NCI-H2227 (cell line): ENCODE measurements at regions not wholly inside any gene's neighbourhood (a gene's known extent, or its start where the extent isn't known, plus 50 kb on each side); places are given as distances from the start of the nearest gene placed in this dataset.
A peak's percentile ranks its signal among the peaks of the same experiment; 100 is the strongest.

Source experiments
- DNase-seq: peaks from one replicate; lab custom pipeline; 2025; ENCODE audit not compliant: unreplicated experiment; lab: John Stamatoyannopoulos, UW

DNA sequence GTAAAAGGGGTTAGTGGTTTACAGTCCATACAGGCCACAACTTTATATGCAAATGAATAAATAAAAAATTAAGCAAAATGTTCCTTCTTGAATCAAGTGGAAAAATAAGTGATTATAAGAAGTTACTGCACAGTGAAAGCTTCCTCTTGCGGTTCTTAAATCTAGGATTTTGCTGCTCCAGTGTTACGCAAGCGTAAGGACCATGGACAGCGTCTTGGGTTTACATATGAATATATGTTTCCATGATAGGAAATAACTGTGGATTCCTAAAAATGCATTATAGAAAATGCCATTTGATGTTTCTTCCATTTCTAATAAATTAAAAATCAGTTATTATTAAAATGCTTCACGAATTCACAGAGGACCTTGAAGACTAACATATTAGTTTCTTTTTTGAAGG is 176.6 kb upstream of the POU3F2 start:
- no peak for DNase-seq

DNA sequence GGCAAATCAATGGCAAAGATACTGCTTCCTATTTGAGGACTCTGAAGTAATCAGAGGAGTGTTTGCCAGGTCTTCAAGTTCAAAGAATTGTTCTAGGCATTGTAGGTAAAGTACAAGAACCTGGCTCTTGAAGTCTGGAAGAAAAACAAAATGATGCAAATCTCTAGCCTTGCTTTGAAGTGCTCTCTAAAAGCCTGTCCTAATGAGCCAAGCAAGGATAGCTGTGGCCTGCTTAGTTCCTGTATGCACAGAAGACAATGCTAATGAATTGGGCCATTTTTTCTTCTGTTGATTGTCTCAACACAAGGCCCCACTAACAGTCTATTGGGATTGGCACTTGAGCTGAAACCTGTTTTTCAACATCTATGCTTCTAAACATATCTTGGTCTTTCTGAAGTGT is 165.0 kb upstream of the POU3F2 start:
- no peak for DNase-seq

DNA sequence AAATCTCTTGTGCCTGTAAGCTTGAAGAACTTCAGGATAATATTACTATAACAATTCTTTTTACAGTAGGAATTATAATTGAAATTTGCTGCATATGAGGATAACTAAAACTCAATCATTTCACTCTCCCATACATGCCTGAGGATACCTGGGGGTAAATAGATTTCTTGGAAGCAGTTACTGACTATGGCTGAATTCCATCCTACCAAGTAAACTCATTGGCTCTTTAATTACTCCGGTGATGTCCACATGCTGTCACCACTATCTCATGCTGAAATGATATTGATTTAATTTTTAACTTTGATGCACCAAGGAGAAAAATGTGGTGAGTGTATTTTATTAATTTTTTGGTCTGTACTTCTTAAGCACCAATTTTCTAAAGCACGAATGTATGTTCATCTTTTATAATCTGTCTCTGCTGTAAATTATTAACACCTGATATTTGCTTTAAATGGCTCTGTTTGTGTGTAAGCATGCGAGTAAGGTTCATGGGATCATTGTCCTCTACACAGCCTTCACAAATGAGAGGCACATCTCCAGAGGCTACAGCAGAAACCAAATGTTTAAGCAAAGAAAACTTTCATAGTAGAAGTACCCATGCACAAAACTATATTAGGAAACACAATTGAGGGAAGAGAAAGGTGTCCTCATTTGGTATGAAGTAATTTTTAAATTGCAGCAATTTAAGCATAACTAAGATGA is 164.2 kb upstream of the POU3F2 start:
- no peak for DNase-seq

DNA sequence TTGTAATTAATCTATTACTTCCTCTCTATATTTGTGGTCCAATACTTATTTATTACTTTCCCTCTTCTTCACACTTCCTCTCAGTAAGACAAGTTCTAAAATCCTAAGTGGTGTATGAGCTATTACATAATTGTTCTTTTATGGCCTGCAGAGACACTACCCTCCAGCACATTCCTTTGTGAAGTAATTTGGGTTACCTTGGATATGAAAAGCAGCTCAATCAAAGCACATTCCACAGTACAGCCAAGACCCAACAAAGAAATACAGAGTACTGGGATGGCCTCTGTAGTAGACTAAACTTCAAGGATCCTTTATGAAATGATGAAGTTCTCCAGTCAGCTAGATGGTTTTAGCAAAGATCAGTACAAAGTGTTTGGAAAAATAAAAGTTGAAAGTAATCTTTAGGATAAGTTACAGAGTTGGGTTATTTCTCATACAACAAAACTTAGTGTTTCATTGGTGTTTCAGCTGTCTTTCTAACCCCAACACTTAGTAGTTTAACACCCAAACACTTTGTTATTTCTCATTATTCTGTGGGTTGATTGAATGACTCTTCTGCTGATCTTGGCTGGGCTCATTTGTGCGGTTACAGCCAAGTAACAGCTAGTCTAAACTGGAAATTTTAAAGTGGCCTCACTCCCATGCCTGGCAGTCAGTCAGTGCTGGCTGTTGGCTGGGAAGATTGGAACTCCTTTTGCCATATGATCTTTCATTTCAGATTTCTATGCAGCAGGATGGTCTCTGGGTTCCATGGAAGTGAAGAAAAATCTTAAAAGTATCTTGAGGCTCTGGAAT is 161.5 kb upstream of the POU3F2 start:
- DNase-seq: no peak

DNA sequence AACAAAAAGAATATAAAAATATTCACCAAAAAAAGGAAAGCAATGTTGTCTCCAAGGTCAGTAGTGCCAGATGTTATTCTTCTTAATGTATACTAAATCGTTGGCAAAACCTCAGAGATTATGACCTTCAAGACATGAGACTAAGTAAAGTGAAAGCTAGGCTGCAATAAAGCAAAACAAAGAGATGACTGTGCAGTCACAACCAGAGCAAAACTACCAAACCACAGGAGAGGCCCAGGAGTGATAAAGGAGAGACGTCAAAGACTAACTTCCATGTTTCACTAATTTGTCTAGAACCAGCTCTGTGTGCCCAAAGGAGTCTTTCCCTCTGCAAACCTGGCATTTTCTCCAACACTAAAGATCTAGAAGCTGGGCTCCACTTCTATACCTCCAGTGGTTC is 155.9 kb upstream of the POU3F2 start:
- no peak for DNase-seq

DNA sequence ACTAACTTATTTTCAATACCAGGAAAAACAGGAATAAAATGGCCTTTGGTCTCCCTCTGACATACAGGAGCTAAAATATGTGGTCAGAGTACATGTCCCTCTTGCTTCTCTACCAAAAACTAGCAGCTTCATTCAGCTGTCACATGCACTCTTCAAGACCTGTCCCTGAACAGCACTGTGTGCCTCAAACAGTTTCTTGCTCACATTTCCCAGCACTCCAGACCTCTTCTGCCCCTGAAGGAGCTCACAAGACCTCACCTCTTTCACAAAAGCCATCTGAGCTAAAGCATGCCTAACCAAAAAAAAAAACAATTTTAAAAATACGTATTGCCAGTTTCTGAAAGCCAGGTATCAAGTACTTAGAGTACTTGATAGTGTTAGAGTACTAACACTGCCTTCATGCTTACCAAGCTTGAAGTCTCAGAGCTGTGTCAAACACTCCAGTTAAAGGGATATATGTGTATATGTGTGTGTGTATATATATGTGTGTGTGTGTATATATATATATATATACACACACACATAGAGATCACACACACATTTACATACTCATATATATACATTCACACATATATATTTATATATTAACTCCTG is 148.3 kb upstream of the POU3F2 start:
- DNase-seq: no peak

DNA sequence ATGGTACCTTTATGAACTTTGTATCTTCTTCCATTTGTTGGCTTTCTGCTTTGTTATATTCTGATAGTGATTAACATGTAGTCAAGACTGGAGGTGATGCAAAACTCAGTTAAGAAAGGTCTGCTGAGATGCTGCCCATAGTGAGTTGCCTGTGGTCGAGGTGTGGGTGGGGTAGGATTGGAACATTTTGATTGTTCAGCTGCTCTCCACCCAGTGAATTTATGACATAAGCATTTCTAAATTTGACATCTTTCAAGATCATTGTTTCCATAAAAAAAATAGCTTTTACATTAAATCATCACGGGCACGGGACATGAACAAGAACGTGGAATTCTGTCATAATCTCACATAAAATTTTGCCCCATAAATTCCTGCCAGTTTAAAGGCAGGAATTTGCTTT is 146.6 kb upstream of the POU3F2 start:
- DNase-seq: no peak

DNA sequence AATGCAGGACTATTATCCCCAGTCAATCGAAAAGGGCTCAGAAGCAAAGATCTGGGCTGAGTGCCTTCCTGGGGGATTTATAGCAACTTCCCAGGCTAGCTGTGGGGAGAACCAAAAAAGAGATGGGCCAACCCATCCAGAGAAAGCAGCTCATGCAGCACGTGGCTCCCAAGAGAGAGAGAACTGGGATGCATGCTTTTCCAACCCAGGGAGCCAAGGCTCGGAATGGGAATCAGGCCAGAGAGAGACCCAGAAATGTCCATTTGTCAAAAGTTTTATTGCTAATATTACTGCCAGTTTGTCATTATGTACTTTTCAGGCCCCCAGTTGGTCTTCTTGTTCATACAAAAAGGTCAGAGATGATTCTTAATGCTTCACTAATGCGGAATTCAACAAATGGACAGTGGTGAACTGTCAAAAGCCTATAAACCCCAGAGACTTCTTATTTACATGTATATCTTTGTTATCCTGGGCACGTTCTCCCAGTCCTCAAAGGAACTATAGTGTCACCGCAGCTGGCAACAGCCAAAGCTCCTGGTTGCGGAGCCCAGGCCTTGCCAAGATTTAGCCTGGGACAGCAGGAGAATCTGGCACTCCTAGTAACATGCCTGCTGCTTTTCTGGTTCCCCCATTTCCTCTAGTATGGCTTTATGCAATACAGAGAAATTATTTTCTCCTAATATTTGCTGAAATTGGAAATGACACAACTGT is 139.1 kb upstream of the POU3F2 start:
- DNase-seq: no peak

DNA sequence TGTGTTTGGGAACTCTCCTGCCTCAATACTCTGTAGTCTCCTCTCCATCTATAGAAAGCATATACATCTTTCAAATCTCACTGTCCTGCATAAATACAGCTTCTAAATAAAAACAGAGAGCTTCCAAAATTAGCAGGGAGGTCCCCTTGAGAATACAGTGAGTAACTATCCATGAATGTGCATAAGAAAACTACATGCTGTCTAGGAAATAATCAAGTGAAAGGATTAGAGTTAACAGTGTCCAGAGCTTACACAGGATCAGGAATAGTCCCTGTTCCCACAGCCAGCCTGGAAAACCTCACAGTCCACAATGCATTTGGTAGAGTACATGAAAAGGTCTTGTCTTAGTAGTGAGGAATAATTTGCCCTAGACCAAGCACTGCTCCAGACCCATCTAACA is 123.0 kb upstream of the POU3F2 start:
- no peak for DNase-seq

DNA sequence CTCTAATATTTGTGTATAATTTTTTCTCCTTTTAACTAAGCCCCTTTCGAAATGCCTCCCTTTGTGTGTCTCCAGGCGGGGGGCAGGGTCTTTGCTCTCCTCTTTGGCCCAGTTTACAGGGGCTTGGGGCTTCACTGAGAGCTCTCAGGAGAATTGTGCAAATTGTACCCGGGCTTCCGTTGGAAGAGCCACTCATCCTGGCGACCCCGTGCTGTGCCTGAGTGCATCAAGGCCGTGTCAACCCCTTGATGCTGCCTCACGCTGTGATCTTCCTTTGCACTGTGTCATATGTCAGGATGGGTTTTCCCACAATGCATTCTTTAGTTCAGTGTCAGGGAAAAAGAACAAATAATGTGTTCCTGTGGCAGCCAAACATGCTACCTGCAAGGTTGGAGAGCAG is 118.0 kb upstream of the POU3F2 start:
- peak; percentile 80 for DNase-seq

DNA sequence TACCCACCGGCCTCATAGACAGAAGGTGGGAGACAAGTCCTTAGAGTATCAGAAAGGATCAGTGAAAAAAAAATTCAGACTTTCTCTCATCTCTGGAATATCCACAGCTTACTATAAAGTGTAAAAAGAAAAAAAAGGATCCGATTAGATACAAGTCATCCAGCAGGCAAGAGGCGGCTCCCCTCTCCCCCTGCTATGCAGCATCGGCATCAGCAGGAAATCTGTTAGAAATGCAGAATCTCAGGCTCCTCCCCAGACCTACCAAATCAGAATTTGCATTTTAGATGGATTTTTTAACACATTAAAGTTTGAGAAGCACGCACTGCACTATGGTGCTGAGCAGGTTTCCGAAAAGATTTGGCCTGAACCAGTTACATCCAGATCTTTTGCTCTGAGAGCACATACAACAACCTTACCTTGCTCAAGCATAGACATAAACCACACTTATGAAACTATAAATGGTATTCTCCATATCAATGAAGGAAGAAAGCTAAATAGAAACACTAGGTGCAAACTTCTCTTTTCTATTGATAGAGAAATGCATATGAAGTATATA is 117.0 kb upstream of the POU3F2 start:
- DNase-seq: no peak

DNA sequence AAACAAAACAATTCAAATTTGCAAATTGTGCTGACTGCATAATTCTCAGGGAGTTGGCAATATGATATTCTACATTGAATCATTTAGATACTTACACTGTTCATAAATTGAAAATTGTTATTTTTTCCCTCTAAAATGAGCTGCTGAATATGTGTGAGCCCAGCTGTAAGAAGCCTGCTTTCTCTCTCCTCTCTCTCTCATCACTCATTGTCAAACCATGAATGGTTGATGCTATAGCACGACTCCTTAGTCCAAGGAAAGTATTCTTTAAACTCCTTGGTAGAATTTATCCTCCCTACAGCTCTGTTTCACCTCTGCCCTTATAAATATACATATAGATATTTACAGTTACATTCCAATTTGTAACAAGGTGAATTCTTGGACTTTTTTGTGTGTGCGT is 116.4 kb upstream of the POU3F2 start:
- no peak for DNase-seq

DNA sequence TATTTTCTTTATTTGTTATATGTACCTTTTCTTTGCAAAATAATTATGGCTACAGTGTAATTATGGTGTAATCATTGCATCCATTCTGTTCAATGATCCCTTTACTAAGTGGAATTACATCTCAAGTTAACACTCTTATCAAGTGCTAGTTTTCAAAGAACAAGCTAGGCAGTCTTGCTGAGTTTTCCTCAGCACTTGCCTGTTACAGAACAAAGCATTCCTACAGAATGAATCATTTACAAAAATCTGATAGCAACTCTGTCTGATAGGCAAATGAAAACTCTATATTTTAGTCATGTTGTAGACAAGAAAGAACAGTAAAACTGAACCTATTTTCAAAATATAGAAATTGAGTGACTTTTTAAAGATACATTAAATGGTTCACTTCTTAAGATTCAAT is 109.8 kb upstream of the POU3F2 start:
- no peak for DNase-seq

DNA sequence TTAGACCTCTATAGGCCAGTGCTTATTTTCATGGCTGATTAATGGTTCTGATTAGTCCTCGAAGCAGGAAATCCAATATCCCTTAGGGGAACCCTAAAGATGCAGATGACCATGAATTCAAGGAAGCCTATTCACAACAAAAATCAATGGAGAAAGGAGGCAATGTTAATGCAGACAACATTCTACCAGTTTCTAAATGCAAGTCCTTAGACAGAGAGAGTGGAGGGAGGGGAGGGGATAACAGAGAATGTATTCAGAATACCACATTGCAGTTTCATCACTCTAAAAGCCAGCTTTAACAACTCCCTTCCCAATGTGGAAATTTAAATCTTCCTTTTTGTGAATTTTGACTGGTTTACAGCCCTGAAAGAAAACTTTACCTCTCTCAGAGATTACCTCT is 87.1 kb upstream of the POU3F2 start:
- DNase-seq: no peak

DNA sequence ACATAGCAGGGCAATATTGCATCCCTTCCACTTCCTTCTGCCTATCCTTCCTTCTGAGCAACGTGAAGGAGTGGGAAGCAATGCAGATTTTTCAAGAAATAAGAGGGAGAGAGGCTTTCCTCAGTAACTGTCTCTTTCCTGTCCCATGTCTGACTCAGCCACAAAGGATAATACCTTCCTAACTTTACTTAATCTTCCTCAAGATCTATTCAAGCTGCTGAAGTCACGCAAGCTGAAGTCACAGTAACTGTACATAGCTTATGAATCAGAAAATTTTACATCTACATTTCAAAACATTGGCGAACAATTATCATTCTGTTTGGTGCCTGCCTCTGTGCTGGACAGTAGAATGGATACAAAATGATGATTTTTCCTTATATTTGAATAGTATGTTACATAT is 86.4 kb upstream of the POU3F2 start:
- DNase-seq: no peak

DNA sequence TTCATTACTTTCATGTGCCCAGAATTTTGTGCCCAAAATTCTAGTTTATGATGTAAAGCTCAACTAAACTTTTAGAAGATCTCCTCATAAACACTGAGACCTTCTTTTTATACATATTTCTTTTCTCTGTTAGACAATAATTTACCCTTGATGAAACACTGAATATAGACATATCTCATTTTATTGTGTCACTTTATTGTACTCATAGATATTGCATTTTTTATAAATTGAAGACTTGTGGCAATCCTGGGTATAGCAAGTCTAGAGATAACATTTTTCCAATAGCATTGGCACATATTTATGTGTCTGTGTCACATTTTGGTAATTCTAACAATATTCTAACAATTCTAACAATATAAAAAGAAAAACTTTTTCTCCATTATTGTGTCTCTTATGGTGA is 74.9 kb upstream of the POU3F2 start:
- DNase-seq: no peak

DNA sequence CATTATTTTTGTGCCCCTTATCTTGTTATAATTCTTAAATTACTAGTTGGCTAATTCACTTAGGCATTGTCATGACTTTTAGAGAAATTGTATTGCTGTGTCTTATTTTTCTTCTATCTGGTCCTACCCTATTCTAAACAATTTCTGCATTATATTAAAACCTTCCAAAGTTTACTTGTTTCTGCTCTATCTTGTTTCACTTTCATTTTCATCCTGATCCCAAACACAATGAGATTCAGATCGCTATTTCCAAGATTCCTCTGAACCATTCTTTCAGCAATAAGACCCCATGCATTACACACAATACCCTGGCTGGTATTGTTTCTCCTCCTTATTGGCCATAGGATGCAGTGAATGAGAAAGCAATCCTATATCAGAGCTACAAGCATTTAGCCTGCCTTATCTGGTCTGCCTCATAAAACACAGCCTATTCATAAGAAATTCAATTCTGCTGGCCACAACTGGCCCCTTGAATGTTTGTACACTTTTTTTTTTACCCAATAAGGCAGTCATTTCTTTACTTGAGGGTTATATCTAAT is 69.9 kb upstream of the POU3F2 start:
- no peak for DNase-seq

DNA sequence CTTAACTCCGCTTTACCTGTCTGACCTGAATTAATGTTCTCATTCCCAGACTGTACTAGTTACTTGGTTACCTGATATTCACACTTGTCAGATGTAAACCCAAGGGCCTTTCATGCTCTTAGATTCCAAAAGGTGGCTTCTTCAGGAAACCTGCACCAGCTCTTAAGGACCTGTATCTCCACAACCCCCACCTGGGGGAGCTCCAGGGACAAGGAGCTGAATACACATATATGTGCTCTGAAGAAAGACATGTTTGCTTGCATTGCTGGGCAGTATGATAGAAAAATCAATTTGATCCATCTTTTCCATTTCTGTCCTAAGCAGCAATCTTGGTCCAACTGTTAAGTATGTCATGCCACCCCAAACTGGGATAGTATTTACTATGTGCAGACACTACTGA is 64.8 kb upstream of the POU3F2 start:
- peak; percentile 26 for DNase-seq

DNA sequence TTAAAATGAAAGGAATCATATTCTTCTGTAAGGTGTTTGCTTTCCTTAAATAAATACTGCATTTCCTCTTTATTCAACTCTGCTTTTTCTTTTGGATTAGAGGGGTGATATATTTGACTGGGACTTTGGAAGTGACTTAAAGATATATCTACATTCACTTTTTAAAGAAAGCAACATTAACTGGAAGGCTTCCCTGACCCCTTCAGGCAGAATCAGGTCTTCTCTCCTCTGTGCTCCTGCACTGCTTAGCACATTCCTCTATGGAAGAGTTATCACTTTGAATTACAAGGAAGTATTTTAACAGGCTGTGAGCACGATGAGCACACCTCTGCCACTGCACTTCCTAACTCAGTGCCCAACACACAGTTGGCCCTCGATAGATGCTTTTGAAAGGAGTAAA is 59.2 kb upstream of the POU3F2 start:
- DNase-seq: no peak

DNA sequence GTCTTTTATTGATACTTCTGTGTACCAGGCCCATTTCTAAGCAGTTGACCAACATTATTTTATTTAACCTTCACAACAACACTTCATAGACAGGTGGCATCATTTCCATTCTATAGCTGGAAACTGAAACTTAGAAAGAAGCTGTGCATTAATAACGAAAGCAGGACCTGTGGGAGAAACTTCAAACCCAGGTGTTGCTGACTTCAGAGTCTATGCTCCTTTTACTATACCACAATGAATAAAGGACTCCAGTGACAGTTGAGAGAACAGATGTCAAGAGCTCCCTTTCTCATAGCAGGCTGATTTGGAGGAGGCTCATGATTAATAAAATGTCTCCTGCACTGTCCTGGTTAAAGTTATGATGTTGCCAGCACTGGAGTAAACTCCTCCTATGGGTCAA is 56.6 kb upstream of the POU3F2 start:
- DNase-seq: no peak

DNA sequence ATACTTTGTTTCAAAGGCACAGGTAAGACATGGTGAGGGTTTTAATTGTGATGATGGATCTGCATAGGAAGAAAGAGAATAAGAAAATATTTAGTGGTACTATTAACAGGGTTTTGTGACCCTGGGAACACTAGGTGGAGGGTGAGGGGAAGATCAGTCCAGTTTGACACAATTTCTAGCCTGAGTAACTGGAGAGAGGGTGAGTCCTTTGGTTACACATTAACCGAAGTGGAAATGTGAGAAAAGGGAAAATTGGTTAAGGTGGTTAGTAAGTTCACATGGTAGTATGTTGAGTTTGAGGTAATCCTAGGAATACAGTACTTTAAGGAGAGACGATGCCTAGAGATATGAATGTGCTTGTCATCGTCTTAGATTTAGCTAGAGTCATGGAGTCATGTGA is 54.8 kb upstream of the POU3F2 start:
- no peak for DNase-seq
